HL-60 (cell line): ENCODE measurements at regions not wholly inside any gene's neighbourhood (a gene's known extent, or its start where the extent isn't known, plus 50 kb on each side); places are given as distances from the start of the nearest gene placed in this dataset.

ENCODE experiments used
- DNase-seq, 2 experiments: peaks; one replicate each; pipeline ENCODE4 v3.0.0-alpha.2; 2010 to 2020; ENCODE audit warnings: low read depth in 1 of 2, low spot score in 1 of 2
- H3K27ac ChIP-seq: fragments of 250-450 bp; sonication (Bioruptor Pico); replicated peaks from 2 replicates; pipeline ENCODE4 v1.5.1; 2020; ENCODE audit warnings: mild to moderate bottlenecking, moderate library complexity
- H3K27me3 ChIP-seq: fragments of 250-450 bp; sonication (Bioruptor Pico); 2 replicates; pipeline ENCODE4 v1.5.1; 2021; ENCODE audit warnings: mild to moderate bottlenecking, moderate library complexity; ENCODE audit not compliant: insufficient read depth, poor library complexity, severe bottlenecking
- H3K4me3 ChIP-seq: replicated peaks from 2 replicates; pipeline ENCODE4 v1.5.1; 2011; ENCODE audit warnings: mild to moderate bottlenecking, control low read depth, low read length; ENCODE audit not compliant: insufficient read depth
- GABPA ChIP-seq: IDR thresholded peaks from 2 replicates; pipeline ENCODE4 v1.6.1; 2012; ENCODE audit warnings: low read depth
- POLR2AphosphoS5 ChIP-seq: IDR thresholded peaks from 2 replicates; pipeline ENCODE4 v1.6.1; 2012; ENCODE audit warnings: low read depth
- SPI1 ChIP-seq: IDR thresholded peaks from 2 replicates; pipeline ENCODE4 v1.6.1; 2012; ENCODE audit warnings: low read depth, mild to moderate bottlenecking, borderline replicate concordance
- TF ChIP-seq, protein P1 (sequence below): IDR thresholded peaks from 2 replicates; pipeline ENCODE4 v1.6.1; 2012; ENCODE audit warnings: low read depth; ENCODE audit not compliant: insufficient replicate concordance
- TF ChIP-seq, protein P2 (sequence below): IDR thresholded peaks from one replicate; pipeline ENCODE4 v1.5.1; 2011; ENCODE audit warnings: low read length, control low read depth, inconsistent platforms; ENCODE audit not compliant: insufficient read depth

DNA sequence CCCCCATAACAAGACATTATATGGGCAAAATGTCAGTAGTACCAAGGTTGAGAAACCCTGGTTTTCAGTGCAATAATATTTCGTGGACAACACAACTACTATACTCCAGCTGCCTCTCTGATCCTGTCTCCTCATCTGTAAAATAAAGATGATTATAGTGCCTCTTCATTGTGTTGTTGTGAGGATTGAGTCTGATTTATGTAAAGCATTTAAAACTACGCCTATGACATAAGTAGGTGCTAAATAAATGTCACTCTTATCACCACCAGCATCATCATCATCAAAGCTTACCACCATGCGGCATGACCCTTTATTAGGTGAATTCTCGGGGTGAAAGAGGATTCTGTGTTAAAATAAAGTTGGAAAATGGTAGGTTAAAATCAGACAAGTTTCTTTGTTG is 67.8 kb upstream of the IFNE start:
- no peak for DNase-seq
- TF ChIP-seq, protein P1, sequence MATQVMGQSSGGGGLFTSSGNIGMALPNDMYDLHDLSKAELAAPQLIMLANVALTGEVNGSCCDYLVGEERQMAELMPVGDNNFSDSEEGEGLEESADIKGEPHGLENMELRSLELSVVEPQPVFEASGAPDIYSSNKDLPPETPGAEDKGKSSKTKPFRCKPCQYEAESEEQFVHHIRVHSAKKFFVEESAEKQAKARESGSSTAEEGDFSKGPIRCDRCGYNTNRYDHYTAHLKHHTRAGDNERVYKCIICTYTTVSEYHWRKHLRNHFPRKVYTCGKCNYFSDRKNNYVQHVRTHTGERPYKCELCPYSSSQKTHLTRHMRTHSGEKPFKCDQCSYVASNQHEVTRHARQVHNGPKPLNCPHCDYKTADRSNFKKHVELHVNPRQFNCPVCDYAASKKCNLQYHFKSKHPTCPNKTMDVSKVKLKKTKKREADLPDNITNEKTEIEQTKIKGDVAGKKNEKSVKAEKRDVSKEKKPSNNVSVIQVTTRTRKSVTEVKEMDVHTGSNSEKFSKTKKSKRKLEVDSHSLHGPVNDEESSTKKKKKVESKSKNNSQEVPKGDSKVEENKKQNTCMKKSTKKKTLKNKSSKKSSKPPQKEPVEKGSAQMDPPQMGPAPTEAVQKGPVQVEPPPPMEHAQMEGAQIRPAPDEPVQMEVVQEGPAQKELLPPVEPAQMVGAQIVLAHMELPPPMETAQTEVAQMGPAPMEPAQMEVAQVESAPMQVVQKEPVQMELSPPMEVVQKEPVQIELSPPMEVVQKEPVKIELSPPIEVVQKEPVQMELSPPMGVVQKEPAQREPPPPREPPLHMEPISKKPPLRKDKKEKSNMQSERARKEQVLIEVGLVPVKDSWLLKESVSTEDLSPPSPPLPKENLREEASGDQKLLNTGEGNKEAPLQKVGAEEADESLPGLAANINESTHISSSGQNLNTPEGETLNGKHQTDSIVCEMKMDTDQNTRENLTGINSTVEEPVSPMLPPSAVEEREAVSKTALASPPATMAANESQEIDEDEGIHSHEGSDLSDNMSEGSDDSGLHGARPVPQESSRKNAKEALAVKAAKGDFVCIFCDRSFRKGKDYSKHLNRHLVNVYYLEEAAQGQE: no peak
- no peak for TF ChIP-seq POLR2AphosphoS5
- no peak for TF ChIP-seq GABPA
- TF ChIP-seq, protein P2, sequence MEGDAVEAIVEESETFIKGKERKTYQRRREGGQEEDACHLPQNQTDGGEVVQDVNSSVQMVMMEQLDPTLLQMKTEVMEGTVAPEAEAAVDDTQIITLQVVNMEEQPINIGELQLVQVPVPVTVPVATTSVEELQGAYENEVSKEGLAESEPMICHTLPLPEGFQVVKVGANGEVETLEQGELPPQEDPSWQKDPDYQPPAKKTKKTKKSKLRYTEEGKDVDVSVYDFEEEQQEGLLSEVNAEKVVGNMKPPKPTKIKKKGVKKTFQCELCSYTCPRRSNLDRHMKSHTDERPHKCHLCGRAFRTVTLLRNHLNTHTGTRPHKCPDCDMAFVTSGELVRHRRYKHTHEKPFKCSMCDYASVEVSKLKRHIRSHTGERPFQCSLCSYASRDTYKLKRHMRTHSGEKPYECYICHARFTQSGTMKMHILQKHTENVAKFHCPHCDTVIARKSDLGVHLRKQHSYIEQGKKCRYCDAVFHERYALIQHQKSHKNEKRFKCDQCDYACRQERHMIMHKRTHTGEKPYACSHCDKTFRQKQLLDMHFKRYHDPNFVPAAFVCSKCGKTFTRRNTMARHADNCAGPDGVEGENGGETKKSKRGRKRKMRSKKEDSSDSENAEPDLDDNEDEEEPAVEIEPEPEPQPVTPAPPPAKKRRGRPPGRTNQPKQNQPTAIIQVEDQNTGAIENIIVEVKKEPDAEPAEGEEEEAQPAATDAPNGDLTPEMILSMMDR: no peak
- TF ChIP-seq SPI1: no peak
- H3K4me3 ChIP-seq: no peak overlapping the region
- H3K27me3 ChIP-seq: no peaks in the 10 kb centered on the region
- no peak overlapping the region for H3K27ac ChIP-seq

DNA sequence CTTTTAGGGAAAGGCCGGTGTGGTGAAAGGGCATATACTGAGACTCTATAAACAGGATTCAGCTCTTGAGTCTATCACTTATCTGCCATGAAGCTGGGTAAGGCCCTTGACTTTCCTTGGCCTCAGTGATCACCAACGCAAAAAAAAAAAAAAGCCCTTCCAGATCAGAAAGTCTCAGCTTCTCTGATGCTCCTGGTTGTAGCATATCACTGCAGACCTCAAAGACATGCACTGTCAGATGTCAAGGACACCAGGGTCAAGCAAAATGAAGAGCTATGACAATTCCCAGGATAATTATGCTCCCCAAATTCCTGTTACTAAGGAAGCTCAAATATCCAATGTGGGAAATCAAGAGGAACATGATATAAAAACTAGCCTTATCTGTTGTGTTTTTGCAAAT is 68.3 kb upstream of the IFNE start:
- DNase-seq: no peak
- TF ChIP-seq, protein P2: no peak
- no peak for TF ChIP-seq POLR2AphosphoS5
- no peak for TF ChIP-seq SPI1
- TF ChIP-seq, protein P1: no peak
- no peak for TF ChIP-seq GABPA
- H3K4me3 ChIP-seq: no peak overlapping the region
- no peak overlapping the region for H3K27ac ChIP-seq
- no peaks in the 10 kb centered on the region for H3K27me3 ChIP-seq

DNA sequence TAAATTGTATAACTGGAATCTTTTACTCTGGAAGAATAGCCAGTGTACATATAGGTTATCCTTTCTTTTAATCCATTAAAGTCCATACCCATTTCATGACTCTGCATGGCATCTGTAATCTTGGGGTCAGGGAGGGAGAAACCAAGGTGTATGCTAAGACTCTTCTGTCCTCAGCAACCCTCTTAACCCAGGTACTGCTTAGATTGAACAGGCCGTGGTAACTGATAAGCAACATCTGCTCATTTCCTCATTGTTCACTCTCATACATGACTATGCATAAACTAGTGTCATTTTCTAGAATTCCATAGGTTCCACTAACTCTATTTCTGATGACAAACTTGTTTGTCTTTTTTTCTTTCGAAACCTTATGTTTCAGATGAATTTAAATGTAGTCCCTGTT is 69.3 kb upstream of the IFNE start:
- Histone ChIP-seq H3K4me3 (no peak overlapping the region), H3K27ac (no peak overlapping the region), H3K27me3 (no peaks in the 10 kb centered on the region)
- DNase-seq: no peak
- TF ChIP-seq, protein P2: no peak
- no peak for TF ChIP-seq POLR2AphosphoS5
- no peak for TF ChIP-seq SPI1
- no peak for TF ChIP-seq GABPA
- TF ChIP-seq, protein P1: no peak
